Lower leg skin (tissue), 3 donors: ENCODE measurements at regions not wholly inside any gene's neighbourhood (a gene's known extent, or its start where the extent isn't known, plus 50 kb on each side); places are given as distances from the start of the nearest gene placed in this dataset.

Experiments
- CTCF ChIP-seq, 3 donors: fragments of 450-650 bp; IDR thresholded peaks; one replicate each; pipeline ENCODE4 v1.5.1; 2016; ENCODE audit warnings: antibody characterized with exemption in 3 of 3, mild to moderate bottlenecking in 3 of 3, moderate library complexity in 2 of 3
- POLR2A ChIP-seq, 2 donors: fragments of 450-650 bp; IDR thresholded peaks; one replicate each; pipeline ENCODE4 v1.6.1; 2016 to 2017; ENCODE audit warnings: antibody characterized with exemption in 2 of 2, mild to moderate bottlenecking in 1 of 2, moderate library complexity in 1 of 2

DNA sequence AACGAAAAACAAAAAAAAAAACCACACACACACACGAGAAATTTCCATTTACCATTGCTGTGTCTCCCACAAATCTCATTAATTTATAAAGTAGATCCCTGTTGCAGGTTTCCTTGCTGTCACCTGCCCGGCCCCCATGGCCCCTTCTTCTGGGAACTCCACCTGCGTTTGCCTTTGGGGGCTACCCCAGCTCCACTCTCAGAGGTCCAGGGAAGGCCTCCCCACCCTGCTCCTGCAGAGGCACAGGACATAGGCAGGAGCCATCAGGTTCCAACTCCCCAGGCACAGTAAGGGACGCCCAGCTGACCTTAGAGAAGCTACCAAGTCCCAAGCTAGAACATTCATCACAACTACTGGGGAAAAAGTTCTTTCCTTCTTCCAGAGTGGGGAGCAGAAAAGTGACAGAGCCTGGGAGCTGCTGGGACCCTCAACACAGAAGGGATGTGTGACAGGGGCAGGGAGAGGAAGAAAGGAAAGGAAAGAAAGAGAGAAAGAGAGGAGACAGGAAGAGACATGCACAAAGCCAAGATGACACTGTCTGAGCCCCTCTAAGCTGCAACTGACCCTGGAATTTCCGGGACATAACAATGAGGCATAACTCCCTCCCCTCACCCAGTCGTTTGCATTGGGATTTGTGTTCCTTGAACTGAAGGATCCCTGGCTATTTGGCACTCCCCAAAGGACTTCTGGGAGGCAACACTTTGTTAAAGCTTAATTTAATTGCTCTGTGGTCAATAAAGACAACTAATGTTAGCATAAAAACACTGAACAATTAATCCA is 175.7 kb downstream of the SHANK2 start:
- no peak for TF ChIP-seq CTCF (IDR thresholded peaks at IDR 0.05)
- TF ChIP-seq POLR2A (IDR thresholded peaks at IDR 0.05), result no peak
